IPS DF 4.7 (cell line): ENCODE measurements at regions not wholly inside any gene's neighbourhood (a gene's known extent, or its start where the extent isn't known, plus 50 kb on each side); places are given as distances from the start of the nearest gene placed in this dataset.

ENCODE experiments used
- DNase-seq: peaks from one replicate; pipeline ENCODE4 v3.0.0-alpha.2; 2013; ENCODE audit warnings: low spot score; ENCODE audit errors: extremely low read depth

DNA sequence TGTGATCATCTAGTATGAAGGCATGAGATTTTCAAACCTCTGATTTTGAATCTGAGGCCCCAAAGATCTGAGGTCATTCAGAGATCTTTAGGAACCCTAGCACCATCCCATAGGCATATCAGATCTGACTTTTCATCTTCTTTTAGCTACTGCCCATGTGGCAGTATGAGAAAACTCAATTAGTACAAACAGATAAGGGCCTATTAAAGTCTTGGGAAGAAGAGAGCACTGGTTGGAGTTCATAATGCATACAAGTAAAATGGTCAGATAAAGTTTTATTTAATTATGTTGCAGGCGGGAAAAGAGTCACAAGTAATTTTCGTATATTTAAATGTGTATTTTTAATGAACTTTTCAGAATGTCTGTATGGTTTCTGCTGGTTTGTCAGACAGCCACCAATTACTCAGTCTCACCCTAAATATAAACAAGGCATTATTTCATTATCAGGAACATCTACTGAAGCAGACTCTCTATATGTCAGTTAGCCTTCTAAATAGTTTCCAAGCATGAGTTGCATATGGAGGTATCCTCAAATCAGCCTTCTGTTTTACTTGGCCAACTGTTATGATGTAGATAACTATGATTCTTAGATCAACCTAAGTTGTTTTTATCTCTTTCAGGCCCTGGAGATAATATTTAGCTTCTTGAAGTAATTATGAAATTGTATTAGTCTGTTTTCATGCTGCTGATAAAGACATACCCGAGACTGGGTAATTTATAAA is 340.3 kb upstream of the TBC1D5 start:
- DNase-seq = no peak

GRCh38 chr3:18080198-18080689 is 337.8 kb upstream of the TBC1D5 start:
- DNase-seq = no peak

GRCh38 chr3:18079739-18080138 is 337.3 kb upstream of the TBC1D5 start:
- DNase-seq = no peak

DNA sequence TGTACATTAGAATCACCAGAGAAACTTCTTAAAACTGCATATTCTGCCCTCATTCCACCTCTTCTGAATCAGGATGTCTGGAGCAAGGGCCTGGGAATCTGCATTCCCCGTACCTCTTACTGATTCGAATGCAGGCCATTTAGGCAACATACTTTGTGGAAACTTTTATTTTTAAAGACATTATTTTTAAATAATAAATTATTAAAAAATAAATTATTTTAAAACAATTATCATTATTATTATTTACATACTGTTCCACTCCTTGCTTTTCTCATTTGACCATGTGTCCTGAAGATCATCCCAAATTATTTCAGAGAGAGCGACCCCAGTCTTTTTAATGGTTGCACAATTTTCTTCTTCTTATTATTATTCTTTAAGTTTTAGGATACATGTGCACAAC is 336.6 kb upstream of the TBC1D5 start:
- DNase-seq = no peak

- DNase-seq = no peak
These were observed 334.9 kb upstream of the TBC1D5 start for GRCh38 chr3:18077128-18077840.

DNA sequence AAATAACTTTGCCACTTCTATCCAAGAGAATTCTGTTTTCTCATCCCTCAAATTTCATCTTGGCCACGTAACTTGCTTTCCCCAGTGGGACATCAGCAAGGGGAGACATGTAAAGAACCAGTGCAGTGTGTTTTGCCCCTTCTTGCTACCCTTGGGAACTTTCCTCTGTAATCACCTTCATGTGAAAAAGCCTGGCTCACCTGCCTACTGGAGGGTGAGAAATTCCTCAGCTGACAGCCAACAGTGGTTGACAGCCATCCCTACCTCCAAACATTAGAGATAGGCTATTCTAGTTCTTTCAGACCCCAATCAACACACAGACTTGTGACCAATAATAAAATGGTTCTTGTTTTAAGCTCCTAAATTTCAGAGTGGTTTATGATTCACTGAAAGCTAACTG is 333.9 kb upstream of the TBC1D5 start:
- no peak for DNase-seq

DNA sequence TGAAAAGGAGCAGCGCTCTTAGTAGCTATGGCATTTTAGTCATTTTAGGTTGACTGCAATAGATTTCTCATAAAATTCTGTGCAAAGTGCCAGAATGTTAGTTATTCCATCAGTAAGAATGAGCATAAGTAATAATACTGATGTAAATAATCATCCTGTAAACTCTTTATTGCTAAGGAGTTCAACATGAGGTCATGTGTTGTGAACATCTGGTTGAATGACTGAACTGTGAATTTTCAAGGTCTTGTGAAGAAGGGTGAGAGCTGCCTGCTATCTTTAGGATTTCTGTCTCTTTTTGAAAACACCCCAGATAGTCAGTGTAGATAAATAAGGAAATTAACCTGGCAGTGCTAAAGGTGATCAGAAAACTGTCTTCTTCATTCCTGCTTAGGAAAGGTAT is 333.4 kb upstream of the TBC1D5 start:
- no peak for DNase-seq

- DNase-seq = no peak
These were observed 329.4 kb upstream of the TBC1D5 start for GRCh38 chr3:18071833-18072232.

GRCh38 chr3:18070944-18071343 is 328.5 kb upstream of the TBC1D5 start:
- no peak for DNase-seq

GRCh38 chr3:18070231-18070630 is 327.8 kb upstream of the TBC1D5 start:
- no peak for DNase-seq

DNA sequence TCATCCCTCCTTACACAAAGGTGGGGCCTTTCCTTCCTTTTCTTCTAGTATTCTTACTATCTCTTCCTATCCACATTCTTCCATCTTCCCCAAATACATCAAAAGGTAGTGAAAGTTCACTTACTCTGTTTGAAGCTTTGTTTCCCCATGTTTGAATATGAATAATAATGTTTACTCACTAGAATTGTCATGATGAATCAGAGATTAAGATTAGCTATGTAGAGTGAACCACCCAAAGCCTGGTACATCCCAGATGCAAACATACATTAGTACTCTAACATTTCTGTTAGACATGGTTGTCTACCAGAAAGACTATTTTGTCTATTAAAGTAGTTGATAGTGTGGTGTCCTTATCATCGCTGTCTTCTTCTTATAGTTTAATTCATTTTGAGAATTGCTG is 327.1 kb upstream of the TBC1D5 start:
- DNase-seq = no peak

DNA sequence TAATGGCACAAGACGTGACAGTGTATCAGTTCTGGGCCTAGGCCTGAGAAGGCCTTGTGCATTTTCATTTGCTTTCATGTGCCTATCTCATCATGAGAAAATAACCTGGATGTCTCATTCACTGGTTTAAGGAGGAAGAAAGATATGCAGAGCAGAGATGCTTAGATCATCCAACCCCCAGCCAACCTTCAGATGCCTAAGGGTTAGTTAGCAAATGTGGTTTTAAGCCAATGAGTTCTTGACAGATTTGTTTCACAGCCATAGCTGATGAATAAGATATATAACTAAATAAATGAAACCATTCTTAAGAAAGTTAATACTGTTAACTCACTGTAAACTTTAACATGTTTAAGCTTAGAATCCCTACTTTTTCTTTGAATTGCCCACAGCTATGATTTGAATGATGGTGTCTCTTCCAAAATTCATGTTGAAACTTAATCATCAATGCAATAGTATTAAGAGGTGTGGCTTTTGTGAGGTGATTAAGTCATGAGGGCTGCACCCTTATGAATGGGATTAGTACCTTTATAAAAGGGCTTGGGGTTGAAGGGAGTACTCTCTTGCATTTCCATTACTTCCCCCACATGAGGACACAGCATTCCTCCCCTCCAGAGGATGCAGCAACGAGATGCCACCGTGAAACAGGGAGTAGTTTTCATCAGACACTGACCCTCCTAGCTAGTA is 324.6 kb upstream of the TBC1D5 start:
- no peak for DNase-seq

GRCh38 chr3:18064586-18064985 is 322.2 kb upstream of the TBC1D5 start:
- DNase-seq = no peak

DNA sequence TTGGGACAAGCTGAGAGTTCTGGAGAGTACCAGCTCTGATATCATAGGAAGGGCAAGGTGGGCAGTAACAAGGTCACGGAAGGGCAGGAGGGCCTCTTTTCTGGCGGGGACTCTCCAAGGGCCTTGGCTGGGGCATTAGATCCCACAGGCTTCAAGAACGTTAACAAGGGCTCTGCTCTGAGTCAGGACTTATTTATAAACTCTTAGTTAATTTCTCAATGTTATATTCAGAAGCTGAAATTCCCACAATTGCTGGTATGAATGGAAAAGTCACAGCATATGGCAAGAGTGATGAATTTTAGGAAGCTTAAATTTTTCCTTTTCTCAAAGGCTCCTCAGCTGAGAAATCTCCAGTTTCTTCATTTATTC is 320.2 kb upstream of the TBC1D5 start:
- DNase-seq = no peak

DNA sequence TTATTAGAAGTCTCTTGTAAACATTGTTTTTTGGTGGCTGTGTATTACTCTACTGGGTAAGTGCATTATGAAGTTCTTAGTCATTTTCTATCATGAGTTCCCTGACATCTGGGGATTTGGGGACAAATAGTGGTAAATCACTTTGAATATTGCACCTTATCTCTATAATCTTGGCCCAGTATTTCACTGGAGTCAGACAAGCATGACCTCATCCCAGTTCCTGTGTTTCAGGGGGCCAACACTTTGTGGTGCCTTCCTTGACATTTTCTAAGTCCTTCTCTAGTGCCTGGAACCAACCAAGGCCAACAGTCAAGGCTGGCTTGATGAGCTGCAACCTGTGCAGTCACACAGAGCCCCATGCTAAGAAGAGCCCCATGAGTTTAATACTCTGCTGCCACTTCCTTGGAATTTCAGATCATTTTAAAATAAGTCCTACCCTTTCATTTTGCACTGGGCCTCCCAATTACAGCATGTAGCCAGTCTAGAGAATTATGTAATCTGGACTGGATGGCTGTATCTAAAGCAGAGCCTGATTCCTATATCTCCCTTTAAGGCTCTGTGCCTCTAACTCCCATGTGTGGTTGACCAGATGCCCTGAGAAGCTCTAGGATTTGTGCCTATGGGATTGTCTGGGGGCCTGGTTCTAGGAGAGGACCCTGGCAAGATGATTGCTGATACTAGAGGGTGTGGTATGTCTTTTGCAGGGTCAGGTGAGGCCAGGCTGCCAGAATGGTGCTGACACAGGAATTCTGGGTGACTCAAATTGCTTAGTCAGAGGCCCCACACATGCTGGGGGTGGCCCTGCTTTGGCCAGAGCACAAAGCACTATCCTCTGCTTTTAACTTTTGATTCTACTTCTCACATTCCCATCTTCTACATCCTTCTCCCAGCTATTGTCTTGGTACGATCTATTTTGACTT is 319.6 kb upstream of the TBC1D5 start:
- no peak for DNase-seq

- DNase-seq = no peak
These were observed 316.2 kb upstream of the TBC1D5 start for GRCh38 chr3:18058666-18059065.

DNA sequence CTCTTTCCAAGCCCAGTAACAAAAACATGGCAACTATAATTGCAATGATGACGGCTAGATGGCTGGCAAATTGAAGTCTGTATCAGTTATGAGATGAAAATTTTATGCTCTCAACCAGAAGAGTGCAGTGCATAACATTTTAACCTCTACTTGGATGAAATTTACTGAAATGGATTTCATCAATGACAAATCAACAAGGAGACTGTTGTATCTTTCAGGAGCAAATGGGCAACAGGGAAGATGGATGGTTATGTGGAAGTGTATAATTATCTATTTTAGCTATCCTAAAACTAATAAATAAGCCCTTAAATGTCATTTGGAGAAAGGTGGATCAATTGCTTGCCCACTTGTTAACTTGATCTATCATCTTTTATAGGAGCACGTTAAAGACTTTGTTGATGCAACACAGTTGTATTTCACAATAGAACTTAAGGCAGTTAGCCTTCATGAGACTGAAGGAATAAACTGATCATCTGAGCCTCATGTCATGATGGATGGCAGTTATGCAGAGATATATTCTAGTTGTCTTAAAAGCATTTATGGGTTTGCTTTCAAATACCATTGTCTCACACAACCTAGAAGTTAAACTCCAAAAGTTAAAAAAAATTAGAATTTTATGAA is 315.1 kb upstream of the TBC1D5 start:
- DNase-seq = no peak

DNA sequence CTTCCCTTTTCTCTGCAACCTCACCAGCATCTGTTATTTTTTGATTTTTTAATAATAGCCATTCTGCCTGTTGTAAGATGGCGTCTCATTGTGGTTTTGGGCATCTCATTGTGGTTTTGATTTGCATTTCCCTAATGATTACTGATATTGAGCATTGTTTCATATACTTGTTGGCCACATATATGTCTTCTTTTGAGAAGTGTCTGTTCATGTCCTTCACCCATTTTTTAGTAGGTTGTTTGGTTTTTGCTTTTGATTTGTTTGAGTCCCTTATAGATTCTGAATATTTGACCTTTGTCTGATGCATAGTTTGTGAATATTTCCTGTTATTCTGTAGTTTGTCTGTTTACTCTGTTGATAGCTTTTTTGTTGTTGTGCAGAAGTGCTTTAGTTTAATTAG is 312.2 kb upstream of the TBC1D5 start:
- no peak for DNase-seq

DNA sequence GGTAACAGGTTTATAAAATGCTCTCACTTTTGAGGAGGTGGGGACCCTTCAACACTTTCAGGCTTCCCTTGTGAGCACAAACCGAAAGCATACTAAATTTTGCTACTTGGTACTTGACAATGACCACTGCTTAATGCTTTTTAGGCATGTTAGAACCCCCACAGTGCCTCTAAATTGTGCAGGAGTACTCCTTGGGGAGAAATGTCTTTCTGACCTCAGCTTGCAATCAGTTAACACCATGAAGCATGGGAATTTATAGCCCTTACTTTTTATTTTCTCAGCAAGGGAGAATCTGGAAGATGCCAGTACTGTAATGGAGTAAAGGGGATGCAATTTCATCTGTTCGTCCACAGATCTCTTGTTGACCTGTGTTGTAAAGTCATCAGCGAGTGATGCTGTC is 308.9 kb upstream of the TBC1D5 start:
- no peak for DNase-seq

- DNase-seq = no peak
These were observed 306.7 kb upstream of the TBC1D5 start for GRCh38 chr3:18049096-18049495.

GRCh38 chr3:18047052-18047451 is 304.6 kb upstream of the TBC1D5 start:
- no peak for DNase-seq
